GM12878 (cell line): ENCODE measurements at regions not wholly inside any gene's neighbourhood (a gene's known extent, or its start where the extent isn't known, plus 50 kb on each side); places are given as distances from the start of the nearest gene placed in this dataset.

Source experiments
- ATAC-seq: fragments of 200-7000 bp; cut with Tn5 transposase; 3 replicates; pipeline ENCODE4 v1.9.1; 2020; ENCODE audit warnings: mild to moderate bottlenecking, moderate library complexity
- BruUV-seq: library from RNA; stranded (reverse); fragments of 400-500 nt; replicated peaks from 2 replicates; lab custom pipeline; 2021; lab: Mats Ljungman, UMichigan
- CTCF ChIA-PET: fragments of 300-600 bp; sonication (Branson Sonifier 250); formaldehyde crosslinking; extraction: SDS; loops from one replicate; lab custom pipeline; 2021; ENCODE audit warnings: inconsistent platforms; lab: Yijun Ruan, JAX
- POLR2A ChIA-PET: fragments of 350-600 bp; formaldehyde crosslinking; extraction: SDS; loops from one replicate; lab custom pipeline; 2021; ENCODE audit warnings: inconsistent platforms; lab: Charles Lee
- RAD21 ChIA-PET: fragments of 300-600 bp; sonication (Branson Sonifier 250); formaldehyde crosslinking; loops from one replicate; lab custom pipeline; 2023; ENCODE audit warnings: antibody characterized with exemption; ENCODE audit not compliant: unreplicated experiment; lab: Charles Lee
- SMC1A ChIA-PET: fragments of 300-600 bp; sonication (Branson Sonifier 250); formaldehyde crosslinking; loops from one replicate; lab custom pipeline; 2023; ENCODE audit not compliant: unreplicated experiment, uncharacterized antibody; lab: Charles Lee
- DNase-seq: peaks from one replicate; pipeline ENCODE4 v3.0.0-alpha.2; 2011; ENCODE audit warnings: low read depth, low spot score
- FAIRE-seq: peaks from 3 replicates; lab custom pipeline; 2011; peaks lifted over from hg19 to GRCh38; lab: Jason Lieb, UNC
- H2AFZ ChIP-seq: 2 replicates; pipeline ENCODE4 v1.6.0; 2011; ENCODE audit warnings: low read depth, low read length, control low read depth; ENCODE audit not compliant: control insufficient read depth
- H3K27ac ChIP-seq: 2 replicates; pipeline ENCODE4 v1.5.1; 2011; ENCODE audit warnings: control low read depth; ENCODE audit not compliant: control insufficient read depth, insufficient read depth
- H3K27me3 ChIP-seq, 2 experiments: replicated peaks in 1 of 2; 2 replicates each; pipeline versions ENCODE4 v1.6.0 to v1.6.1; 2011; ENCODE audit warnings: low read length in 1 of 2; ENCODE audit not compliant: control insufficient read depth in 2 of 2, insufficient read depth in 2 of 2
- H3K36me3 ChIP-seq, 2 experiments: 2 replicates each; pipeline ENCODE4 v1.5.1; 2011; ENCODE audit warnings: low read length in 1 of 2; ENCODE audit not compliant: control insufficient read depth in 2 of 2, insufficient read depth in 2 of 2
- H3K4me1 ChIP-seq: 2 replicates; pipeline ENCODE4 v1.6.1; 2011; ENCODE audit warnings: mild to moderate bottlenecking, low read length, moderate library complexity, mixed read lengths; ENCODE audit not compliant: control insufficient read depth, insufficient read depth
- H3K4me2 ChIP-seq: 2 replicates; pipeline ENCODE4 v1.6.0; 2011; ENCODE audit warnings: control low read depth; ENCODE audit not compliant: control insufficient read depth, insufficient read depth
- H3K4me3 ChIP-seq: fragments of 200-600 bp; sonication (generic); 2 replicates; pipeline ENCODE4 v1.5.1; 2016
- H3K79me2 ChIP-seq: 2 replicates; pipeline ENCODE4 v1.6.0; 2011; ENCODE audit warnings: low read length; ENCODE audit not compliant: control insufficient read depth, insufficient read depth
- H3K9ac ChIP-seq: 2 replicates; pipeline ENCODE4 v1.8.0; 2011; ENCODE audit warnings: low read length, control low read depth, mixed read lengths; ENCODE audit not compliant: control insufficient read depth, insufficient read depth
- H3K9me3 ChIP-seq: replicated peaks from 3 replicates; pipeline ENCODE4 v1.5.1; 2011; ENCODE audit warnings: mild to moderate bottlenecking, low read length; ENCODE audit not compliant: control insufficient read depth, insufficient read depth
- H4K20me1 ChIP-seq: 2 replicates; pipeline ENCODE4 v1.6.0; 2011; ENCODE audit not compliant: control insufficient read depth, insufficient read depth
- BACH1 ChIP-seq: fragments of 450-650 bp; IDR thresholded peaks from 2 replicates; pipeline ENCODE4 v1.6.1; 2017; ENCODE audit warnings: mild to moderate bottlenecking, borderline replicate concordance
- CBFB ChIP-seq: IDR thresholded peaks from 2 replicates; pipeline ENCODE4 v1.6.1; 2016; ENCODE audit warnings: antibody characterized with exemption, low read depth
- CREM ChIP-seq: IDR thresholded peaks from 2 replicates; pipeline ENCODE4 v1.6.1; 2014; ENCODE audit warnings: antibody characterized with exemption, low read depth
- EED ChIP-seq: sonication (generic); IDR thresholded peaks from 2 replicates; pipeline ENCODE4 v1.6.1; 2016; ENCODE audit warnings: antibody characterized with exemption, low read depth
- ETV6 ChIP-seq, 2 experiments: fragments of 450-650 bp in 1 of 2; IDR thresholded peaks in 1 of 2; conservative IDR thresholded peaks in 1 of 2; 2 replicates each; pipeline ENCODE4 v1.6.1; 2014; ENCODE audit warnings: antibody characterized with exemption in 1 of 2, borderline replicate concordance in 1 of 2, low read depth in 1 of 2, mild to moderate bottlenecking in 1 of 2, moderate library complexity in 1 of 2
- GATAD2B ChIP-seq: fragments of 450-650 bp; conservative IDR thresholded peaks from 2 replicates; pipeline ENCODE4 v1.6.1; 2017; ENCODE audit warnings: low read depth, mild to moderate bottlenecking, moderate library complexity
- HDAC6 ChIP-seq: fragments of 200-600 bp; sonication (generic); IDR thresholded peaks from one replicate; pipeline ENCODE4 v1.8.0; 2017; ENCODE audit warnings: antibody characterized with exemption; ENCODE audit not compliant: unreplicated experiment
- JUND ChIP-seq: IDR thresholded peaks from 2 replicates; pipeline ENCODE4 v1.6.1; 2012; ENCODE audit warnings: low read depth, mild to moderate bottlenecking, low read length, improper control_type of control experiment, moderate library complexity
- MTA2 ChIP-seq: fragments of 450-650 bp; IDR thresholded peaks from 2 replicates; pipeline ENCODE4 v1.6.1; 2016; ENCODE audit warnings: low read depth, mild to moderate bottlenecking, moderate library complexity
- MTA3 ChIP-seq: IDR thresholded peaks from 2 replicates; pipeline ENCODE4 v1.6.1; 2012; ENCODE audit warnings: low read length, inconsistent platforms, borderline replicate concordance
- TAF1 ChIP-seq: IDR thresholded peaks from 2 replicates; pipeline ENCODE4 v1.6.1; 2011; ENCODE audit warnings: mild to moderate bottlenecking, low read depth, low read length, borderline replicate concordance
- TBL1XR1 ChIP-seq: IDR thresholded peaks from 2 replicates; pipeline ENCODE4 v1.6.1; 2012; ENCODE audit warnings: low read depth, low read length, improper control_type of control experiment
- WRNIP1 ChIP-seq: IDR thresholded peaks from 2 replicates; pipeline ENCODE4 v1.6.1; 2011; ENCODE audit warnings: low read depth, low read length, improper control_type of control experiment, borderline replicate concordance
- WGBS: methylation state at CpG from one replicate; pipeline ENCODE4 v1.1.6; 2016; ENCODE audit warnings: low lambda C conversion rate; ENCODE audit not compliant: insufficient replicate concordance, insufficient coverage; ENCODE audit errors: missing lambda C conversion rate; 5-methylcytosine and 5-hydroxymethylcytosine counted together
- in situ Hi-C: fragments of 300-500 bp; cut with MboI; formaldehyde crosslinking; loops from 9 replicates; pipeline ENCODE4 v1.14.3; 2018; ENCODE audit warnings: mixed read lengths
- intact Hi-C: fragments of 100-400 bp; cut with micrococcal nuclease; formaldehyde crosslinking; loops from one replicate; pipeline ENCODE4 v1.14.2; 2022; ENCODE audit not compliant: unreplicated experiment
- TF ChIP-seq, protein P1 (sequence below): IDR thresholded peaks from 2 replicates; pipeline ENCODE4 v1.6.1; 2012; ENCODE audit warnings: mild to moderate bottlenecking, low read depth, low read length

DNA sequence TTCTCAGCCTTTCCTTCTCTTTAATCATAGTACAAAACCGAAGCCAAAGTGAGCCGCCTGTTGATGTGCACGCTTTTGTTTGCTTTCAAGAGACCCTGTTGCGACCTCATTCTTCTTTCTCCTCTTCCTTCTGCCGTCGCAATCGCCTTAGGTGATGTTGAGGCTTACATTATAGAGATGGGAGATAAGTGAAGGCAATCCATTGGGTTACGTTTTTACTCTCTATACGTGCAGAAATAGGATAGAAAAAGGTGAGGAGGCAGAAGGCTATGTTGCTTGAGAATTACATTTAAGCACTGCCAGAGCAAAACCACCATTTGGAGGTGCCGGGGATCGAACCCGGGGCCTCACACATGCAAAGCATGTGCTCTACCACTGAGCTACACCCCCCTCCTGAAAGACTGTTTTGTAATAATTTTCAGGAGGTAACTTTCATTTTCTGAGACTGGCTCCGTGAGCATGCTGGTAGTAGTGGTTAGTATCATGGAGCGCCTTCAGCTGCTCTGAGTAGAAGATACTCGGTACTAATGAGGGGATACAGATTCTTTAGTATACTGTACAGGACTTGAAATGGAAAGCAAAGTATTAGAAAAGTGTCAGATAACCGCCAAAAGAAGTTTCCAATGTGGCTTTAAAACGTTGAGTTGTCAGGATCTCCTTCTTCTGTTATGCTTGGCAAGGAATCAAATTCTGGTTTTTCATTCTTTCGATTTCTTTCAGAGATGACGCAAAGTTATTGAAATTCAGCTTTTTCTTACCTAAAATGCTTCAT, 165.6 kb downstream of the TRIM27 start:
- BruUV-seq, result no TSS peak
- H3K9me3 ChIP-seq, result no peaks in the 10 kb centered on the region; the same call in 2 of the 3 replicates
- FAIRE-seq (no peak), ATAC-seq (no peak), DNase-seq (no peak)
- ChIA-PET RAD21 (no interaction called here), POLR2A (no interaction called here), SMC1A (no interaction called here), CTCF (no interaction called here)
- no peaks in the 10 kb centered on the region for H3K79me2 ChIP-seq
- H3K4me2 ChIP-seq, result no peak overlapping the region
- no peaks in the 10 kb centered on the region for H4K20me1 ChIP-seq
- 40% methylated on average over 19 of the region's 19 CpGs for WGBS
- no peak overlapping the region for H3K9ac ChIP-seq
- H3K27me3 ChIP-seq, result no peaks in the 10 kb centered on the region
- H2AFZ ChIP-seq, result no peak overlapping the region
- intact Hi-C loops, result no loop called here
- H3K4me1 ChIP-seq, result no peaks in the 10 kb centered on the region
- H3K27ac ChIP-seq, result no peak overlapping the region
- no peak overlapping the region for H3K4me3 ChIP-seq
- in situ Hi-C loops, result no loop called here
- TF ChIP-seq GATAD2B, result no peak
- no peak for TF ChIP-seq ETV6 (conservative IDR thresholded peaks at IDR 0.05 in 1 of 2, IDR thresholded peaks at IDR 0.05 in 1 of 2; ENCODE audit: borderline replicate concordance in 1 of 2, low read depth in 1 of 2)
- no peak for TF ChIP-seq HDAC6
- TF ChIP-seq CBFB, result no peak
- TF ChIP-seq MTA2, result no peak
- no peak for TF ChIP-seq TAF1
- no peak for TF ChIP-seq EED
- no peak for TF ChIP-seq BACH1
- TF ChIP-seq MTA3, result no peak
- TF ChIP-seq CREM, result no peak
- no peak for TF ChIP-seq JUND
- no peak for TF ChIP-seq TBL1XR1
- TF ChIP-seq WRNIP1, result no peak
- TF ChIP-seq, protein P1, sequence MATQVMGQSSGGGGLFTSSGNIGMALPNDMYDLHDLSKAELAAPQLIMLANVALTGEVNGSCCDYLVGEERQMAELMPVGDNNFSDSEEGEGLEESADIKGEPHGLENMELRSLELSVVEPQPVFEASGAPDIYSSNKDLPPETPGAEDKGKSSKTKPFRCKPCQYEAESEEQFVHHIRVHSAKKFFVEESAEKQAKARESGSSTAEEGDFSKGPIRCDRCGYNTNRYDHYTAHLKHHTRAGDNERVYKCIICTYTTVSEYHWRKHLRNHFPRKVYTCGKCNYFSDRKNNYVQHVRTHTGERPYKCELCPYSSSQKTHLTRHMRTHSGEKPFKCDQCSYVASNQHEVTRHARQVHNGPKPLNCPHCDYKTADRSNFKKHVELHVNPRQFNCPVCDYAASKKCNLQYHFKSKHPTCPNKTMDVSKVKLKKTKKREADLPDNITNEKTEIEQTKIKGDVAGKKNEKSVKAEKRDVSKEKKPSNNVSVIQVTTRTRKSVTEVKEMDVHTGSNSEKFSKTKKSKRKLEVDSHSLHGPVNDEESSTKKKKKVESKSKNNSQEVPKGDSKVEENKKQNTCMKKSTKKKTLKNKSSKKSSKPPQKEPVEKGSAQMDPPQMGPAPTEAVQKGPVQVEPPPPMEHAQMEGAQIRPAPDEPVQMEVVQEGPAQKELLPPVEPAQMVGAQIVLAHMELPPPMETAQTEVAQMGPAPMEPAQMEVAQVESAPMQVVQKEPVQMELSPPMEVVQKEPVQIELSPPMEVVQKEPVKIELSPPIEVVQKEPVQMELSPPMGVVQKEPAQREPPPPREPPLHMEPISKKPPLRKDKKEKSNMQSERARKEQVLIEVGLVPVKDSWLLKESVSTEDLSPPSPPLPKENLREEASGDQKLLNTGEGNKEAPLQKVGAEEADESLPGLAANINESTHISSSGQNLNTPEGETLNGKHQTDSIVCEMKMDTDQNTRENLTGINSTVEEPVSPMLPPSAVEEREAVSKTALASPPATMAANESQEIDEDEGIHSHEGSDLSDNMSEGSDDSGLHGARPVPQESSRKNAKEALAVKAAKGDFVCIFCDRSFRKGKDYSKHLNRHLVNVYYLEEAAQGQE, result no peak
- H3K36me3 ChIP-seq, result no peaks in the 10 kb centered on the region
